HG03097 (cell line): ENCODE measurements at regions not wholly inside any gene's neighbourhood (a gene's known extent, or its start where the extent isn't known, plus 50 kb on each side); places are given as distances from the start of the nearest gene placed in this dataset.
A peak's percentile ranks its signal among the peaks of the same experiment; 100 is the strongest.
"Not testable (repeated sequence)": the region's sequence is repeated elsewhere in the genome, so short reads cannot be mapped to it uniquely, and the experiment has no call there.

Experiments used
- ATAC-seq: cut with Tn5 transposase; IDR thresholded peaks from one replicate; pipeline ENCODE4 v1.9.1; 2021; ENCODE audit not compliant: unreplicated experiment, low FRiP score

DNA sequence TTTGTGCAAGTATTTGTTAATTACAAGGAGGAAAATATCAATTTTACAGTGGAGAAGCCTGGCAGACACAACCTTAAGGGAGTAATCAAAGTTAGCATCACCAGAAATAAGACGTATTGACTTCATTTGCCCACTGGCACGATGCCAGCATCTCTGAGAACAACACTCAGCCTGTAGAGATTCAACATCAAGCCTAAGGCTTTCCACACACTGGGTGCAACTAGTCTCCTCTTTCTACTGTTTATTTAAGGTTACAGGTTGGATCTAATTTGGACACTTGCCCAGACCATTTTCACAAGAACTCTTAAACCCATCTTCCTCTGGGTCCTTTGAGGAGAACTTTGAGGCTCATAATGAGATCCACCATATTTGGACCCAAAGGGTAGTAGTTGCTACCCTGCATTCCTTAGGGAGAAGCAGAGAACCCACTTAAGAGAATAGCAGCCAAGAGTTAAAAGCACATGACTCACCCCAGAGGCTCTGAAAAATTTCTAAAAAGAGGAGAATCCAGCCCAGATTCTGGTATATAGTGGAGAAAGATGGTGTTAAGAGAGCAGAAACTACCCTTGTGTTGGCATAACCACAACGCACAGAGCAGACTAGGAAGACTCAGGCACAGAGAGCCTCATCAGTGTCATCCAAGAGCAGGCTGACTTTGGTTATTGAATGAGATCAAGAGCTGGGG, 97.3 kb downstream of the CCDC71L start:
- ATAC-seq = no peak

DNA sequence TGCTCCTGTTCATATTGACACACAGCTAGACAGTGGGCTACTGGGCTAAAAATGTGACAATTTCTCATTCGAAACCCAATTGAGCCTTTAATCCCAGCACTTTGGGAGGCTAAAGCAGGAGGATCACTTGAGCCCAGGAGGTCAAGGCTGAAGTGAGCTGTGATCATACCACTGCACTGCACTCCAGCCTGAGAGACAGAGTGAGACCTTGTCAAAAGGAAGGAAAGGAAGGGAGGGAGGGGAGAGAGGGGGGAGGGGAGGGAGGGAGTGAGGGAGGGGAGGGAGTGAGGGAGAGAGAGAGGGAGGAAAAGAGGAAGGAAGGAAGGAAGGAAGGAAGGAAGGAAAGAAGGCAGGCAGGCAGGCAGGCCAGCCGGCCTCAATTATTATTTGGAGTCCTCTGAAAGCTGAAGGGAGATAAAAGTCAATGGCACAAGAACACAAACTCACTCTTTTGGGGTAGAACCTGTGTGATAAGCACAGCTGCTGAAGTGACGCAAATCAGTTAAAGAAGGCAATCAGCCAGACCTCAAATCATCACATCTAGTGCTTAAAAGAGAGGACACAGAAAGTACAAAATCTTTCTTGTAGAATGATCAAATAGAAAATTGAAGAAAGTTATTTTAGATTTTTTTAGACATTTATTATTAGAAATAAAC, 98.1 kb downstream of the CCDC71L start:
- ATAC-seq = no peak

DNA sequence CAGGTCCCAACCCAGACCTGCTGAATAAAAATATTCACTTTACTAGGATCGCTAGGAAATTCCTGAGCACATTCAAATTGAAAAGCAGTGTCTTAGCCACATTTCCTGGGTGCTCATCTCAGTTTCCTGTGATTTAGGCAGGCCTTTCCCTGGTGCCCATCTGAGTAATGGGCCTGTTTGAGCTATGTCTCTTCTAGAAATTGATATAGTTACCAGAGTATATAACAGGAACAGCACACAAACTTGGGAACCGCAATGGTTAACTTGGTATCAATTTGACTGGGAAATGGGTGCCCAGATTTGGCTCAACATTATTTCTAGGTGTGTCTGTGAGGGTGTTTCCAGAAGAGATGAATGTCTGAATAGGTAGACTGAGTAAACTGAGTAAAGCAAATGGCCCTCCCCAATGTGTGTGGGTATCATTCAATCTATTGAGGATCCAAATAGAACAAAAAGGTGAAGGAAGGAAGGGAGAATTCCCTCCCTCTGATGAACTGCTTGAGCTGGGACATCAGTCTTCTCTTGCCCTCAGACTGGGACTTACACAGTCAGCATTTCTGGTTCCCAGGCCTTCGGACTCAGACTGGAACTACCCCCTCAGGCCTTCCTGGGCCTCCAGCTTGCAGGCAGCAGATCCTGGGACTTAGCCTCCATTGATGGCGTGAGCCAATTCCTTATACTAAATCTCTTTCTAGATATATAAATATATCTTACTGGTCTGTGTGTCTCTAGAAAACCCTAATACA, 99.1 kb downstream of the CCDC71L start:
- ATAC-seq = no peak

DNA sequence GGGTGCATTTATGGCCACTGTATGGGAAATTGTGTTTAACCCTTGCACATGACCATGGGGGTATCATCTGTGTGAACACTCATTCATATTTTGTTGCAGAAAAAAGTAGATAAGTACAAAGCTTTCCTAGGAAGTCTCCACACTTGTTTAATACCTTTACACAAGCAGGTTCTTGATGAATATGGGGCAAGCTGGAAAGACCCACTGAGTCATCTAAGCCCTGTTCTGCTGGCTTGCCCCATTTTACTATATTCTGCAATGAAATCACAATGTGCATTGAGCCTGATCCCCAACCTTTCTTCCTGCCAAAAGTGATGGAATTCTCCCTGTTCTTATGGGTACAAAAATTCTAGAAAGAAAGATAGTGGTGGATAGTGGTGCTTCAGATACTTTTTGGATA, 99.8 kb downstream of the CCDC71L start:
- ATAC-seq = no peak

DNA sequence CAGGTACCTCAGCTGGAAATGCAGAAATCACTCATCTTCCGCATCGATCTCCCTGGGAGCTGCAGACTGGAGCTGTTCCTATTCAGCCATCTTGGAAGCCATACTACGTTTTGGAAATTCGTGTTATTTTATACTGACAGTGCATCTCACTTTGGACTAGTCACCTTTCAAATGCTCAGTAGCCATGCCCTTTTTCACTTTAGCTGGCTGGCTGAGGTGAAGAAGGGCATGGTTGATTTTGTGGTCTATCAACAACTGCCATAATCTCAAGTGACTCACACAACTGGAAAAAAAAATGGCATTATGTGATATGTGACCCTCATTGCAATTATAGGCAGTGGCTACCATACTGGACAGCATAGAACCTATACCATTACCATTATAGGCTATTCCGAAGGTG, 100.5 kb downstream of the CCDC71L start:
- no peak for ATAC-seq

DNA sequence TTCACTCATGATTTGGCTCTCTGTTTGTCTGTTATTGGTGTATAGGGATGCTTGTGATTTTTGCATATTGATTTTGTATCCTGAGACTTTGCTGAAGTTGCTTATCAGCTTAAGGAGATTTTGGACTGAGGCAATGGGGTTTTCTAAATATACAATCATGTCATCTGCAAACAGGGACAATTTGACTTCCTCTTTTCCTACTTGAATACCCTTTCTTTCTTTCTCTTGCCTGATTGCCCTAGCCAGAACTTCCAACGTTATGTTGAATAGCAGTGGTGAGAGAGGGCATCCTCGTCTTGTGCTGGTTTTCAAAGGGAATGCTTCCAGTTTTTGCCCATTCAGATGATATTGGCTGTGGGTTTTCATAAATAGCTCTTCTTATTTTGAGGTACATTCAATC, 104.7 kb downstream of the CCDC71L start:
- not testable (repeated sequence) for ATAC-seq

DNA sequence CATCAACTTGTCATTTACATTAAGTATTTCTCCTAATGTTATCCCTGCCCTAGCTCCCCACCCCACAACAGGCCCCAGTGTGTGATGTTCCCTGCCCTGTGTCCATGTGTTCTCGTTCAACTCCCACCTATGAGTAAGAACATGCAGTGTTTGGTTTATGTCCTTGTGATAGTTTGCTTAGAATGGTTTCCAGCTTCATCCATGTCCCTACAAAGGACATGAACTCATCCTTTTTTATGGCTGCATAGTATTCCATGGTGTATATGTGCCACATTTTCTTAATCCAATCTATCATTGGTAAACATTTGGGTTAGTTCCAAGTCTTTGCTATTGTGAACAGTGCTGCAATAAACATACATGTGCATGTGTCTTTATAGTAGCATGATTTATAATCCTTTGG, 106.3 kb downstream of the CCDC71L start:
- not testable (repeated sequence) for ATAC-seq

DNA sequence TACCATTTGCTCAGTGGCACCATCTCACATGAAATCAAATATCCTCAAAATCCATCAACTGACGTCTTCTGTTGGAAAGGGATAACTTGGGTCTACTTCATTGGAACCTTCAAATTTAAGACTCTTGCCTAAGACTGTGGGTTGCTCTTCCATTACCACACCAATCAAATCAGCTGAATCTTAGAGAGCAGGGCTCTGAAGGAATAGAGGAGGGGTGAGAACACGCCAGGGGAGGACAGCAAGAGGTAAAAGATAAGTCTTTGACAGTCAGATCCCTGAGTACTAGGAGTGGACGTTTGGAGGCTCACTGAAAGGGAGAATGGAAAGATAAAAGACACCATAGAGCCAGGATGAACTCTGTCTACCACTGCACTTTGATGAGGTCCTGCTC, 107.5 kb downstream of the CCDC71L start:
- ATAC-seq = no peak

DNA sequence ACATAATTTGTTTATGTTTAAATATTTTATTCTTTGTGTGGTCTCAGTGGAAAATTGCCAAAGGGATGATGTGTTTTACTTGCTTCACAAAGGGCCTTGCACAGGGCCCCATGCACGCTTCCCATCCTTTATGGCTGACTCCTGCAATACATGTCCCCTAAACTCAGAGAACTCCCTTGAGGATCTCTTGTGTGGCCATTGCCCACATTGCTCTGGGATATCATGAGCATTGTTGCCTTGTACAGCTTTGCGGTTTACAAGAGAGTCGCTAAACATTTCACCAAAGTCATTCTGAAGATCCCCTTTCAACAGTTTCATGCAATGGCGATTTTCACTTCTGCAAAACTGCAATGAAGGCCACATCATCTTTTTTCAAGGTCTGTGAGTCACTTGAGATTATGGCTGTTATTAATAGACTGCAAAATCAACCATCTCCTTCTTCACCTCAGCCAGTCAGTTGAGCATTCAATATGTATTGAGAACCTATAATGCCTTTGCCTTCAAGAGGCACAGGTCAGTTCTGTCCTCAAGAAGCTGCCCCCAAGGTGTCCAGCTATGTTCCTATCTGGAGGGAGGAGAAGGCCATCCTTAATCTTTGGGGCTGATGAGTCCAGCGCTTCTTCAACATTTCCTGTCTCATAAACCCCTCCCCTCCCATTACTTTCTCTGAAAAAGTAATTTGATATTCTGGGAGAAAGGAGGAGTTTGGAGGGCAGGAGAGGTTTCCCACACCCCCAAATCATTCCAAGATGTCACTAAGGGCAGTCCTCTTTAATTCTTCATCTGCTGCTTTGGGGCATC, 108.1 kb downstream of the CCDC71L start:
- peak; percentile 95 for ATAC-seq

DNA sequence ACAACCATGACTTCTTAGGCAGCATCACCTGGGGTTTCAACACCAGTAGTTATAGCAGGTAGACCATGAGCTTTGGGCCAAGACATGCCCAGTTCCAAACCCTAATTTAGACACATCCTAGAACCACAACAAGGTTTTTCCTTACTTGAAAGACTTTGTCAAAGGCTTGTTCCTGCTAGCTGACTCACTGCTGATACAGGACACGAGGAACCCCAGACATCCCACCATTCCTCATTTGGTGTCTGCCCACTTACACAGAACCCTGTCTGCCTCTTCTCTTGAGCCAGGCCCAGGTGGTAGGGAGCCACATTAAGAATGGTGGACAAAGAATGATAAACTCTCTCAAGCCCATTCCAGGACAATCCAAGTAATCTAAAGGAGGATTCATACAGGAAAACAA, 109.0 kb downstream of the CCDC71L start:
- ATAC-seq = no peak

DNA sequence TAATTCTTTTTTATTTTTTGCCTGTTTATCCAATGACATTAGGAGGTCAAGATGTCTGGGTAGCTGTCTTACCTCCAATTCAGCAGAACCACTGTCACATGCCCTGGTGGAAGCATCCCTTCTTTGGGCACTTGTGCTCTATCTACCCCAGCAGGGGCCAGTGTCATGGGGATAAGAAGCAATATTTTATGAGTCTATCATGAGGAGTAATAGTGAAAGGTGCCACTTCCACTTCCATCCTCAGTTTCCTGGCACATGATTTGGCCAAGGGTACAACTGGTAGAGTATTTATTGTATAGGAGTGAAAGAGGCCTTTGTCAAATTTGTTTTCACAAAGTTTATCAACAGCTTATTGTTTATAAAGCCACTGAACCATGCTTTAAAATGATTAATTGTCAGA, 112.5 kb downstream of the CCDC71L start:
- no peak for ATAC-seq

DNA sequence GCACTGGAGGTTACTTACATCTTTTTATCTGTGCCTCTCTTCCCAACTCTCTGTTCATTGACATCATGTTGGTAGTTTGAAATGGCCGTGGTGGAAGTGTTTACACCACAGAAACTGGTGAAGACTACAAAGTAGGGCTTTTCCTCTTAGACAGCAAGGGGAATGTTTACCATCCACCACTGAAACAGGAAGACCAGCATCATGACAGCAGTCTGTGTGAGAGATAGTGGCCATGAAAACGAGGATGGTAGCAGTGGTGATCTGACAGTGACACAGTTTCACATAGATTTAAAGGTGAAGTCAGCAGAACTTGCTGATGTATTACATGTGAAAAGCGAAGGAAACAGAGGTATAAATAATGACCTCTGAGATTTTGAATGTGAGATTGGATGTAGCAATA, 115.7 kb downstream of the CCDC71L start:
- no peak for ATAC-seq

DNA sequence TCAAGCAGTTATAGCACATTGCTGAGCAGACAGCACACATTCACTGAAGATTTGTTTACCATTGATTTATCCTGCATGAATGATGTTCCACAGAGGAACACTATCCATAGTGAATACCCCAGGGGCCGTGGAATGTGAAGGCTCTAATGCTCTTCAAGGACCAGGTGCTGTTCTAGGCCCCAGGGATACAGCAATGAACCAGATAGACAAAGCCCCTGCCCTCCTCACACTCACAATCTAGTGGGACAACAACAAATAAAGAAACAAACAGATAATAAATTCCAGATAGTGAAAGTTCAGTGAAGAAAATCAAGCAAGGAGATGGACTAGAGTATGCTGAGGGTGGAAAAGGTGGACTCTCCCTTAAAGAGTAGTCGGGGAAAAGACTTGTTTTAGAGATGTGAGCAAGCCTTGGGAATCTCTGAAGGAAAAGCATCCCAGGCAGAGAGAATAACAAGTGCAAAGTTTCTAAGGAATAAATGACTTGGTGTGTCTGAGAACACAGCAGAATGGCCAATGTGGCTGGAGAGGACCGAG, 117.7 kb downstream of the CCDC71L start:
- ATAC-seq = no peak

DNA sequence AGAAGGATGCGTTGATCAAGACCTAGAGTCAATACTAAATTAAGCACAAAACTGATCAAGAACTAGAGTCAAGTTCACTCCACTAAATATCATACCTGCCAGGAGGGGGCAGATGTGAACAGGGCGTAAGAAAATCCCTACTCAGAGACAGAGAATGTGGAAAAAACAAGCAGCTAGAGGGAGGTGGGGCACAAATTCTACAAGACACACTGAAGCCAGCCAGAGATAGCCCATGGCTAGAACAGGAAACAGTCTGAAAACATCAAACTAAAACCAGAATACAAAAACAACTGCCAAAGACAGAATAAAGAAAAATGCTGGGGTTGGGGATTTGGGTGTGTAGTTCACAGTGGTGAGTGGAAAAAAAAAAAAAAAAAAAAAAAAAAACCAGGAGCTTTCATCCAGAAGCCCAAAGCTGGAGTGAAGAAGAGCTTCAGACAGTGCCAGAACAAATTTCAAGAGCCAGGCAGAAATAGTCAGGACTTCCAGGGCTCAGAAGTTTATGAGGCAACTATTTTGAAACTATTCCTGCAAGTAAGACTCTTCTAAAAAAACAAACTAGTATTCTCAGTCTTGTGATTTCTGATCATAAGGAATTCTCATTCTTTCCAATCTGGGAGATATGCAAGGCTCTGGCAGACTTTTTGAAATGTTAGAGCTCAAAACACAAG, 118.3 kb downstream of the CCDC71L start:
- ATAC-seq = no peak

DNA sequence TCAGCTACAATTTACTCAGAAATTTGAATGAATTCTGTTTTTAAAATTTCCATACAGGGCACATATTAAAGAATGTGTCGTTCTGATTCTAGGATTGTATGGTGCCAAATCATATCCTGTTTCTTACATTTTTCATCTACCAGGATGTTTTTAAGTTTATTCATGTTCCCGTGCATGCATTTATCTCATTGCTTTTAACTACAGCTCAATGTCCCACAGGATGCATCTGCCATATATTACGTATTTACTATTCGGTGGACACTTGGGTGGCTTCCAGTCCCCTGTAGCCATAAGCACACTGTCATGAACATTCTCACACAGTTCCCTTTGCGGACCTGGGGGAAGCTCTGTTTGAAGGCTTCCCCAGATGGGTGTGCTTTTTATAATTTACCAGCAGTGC, 122.3 kb downstream of the CCDC71L start:
- ATAC-seq = no peak

DNA sequence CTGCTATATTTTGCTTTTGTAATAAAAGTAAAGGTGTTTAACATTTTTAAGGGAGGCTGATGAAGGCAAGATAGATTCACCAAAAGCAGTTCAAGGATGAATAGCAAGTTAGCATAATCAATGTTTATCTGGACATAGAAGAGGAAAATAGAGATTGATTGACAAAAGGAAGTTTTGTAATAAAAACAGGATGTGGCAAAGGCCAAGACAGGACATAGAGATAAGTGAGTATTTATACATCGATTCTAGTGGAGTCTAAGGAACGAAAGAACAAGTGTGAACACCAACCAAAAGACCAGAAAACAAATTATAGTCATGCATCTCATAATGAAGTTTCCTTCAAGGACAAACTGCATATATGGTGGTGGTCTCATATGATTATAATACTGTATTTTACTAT, 123.8 kb downstream of the CCDC71L start:
- ATAC-seq = no peak

DNA sequence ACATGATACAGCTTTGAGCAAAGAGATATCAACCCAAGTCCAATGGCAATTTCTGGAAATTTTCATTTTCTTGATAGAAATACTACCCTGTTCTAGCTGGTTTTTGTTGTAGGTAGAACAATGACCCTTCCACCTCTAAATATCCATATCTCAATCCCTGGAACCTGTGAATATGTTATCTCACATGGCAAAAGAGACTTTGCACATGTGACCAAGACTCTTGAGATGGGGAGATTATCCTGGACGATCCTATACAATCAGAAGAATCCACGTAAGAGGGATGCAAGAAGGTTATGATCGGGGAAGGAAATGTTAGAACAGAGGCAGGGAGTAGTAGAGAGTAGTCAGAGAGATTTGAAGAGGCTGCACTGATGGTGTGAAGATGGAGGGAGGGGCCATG, 124.9 kb downstream of the CCDC71L start:
- ATAC-seq = no peak

DNA sequence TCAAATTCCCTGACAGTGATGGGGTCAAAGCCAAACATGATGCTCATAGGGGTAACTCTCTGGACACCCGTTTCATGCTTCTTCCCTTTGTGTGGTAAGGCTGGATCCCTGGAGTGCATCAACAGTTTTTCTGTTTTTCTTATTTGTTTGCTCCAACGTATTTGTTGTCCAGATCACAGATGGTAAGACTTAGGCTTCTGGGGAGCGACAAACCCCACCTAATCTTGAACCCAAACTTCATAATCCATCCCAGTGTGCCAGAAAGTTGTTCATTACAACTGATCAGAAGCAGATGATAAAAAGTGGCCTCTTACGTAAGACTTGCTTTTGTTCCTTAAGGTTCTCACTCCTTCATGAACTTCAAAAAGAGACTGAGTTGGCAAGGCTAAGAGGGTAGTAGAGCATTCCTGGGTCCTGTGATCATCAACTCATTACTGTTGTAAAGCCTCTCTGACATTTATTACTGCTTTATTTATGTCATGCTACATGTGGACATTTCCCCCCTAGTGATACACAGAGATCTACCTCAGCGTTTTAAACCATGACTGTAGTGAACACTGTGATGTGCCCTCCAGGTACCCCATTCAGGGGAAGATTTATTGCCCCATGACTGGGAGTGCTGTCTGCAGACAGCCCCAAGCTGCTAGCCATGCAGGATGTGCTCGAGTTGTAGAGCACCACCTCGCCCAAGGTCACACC, 125.6 kb downstream of the CCDC71L start:
- ATAC-seq = no peak

DNA sequence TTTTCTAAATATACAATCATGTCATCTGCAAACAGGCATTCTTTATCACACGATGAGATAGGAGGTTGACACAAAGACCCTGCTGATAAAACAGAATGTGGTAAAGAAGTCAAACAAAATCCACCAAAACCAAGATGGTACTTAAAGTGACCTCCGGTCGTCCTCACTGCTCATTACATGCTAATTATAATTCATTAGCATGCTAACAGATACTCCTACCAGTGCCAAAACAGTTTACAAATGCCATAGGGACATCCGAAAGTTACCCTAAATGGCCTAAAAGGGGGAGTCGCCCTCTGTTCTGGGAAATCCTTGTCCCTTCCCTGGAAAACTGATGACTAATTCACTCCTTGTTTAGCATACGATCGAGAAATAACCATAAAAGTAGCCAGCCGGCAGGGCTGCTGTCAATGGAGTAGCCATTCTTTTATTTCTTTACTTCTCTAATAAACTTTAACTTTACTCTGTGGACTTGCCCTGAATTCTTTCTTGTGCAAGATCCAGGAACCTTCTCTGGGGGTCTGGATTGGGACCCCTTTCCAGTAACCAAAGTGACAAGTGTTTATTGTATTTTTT, 126.6 kb downstream of the CCDC71L start:
- ATAC-seq = no peak
